WTC11 (cell line): ENCODE measurements at regions not wholly inside any gene's neighbourhood (a gene's known extent, or its start where the extent isn't known, plus 50 kb on each side); places are given as distances from the start of the nearest gene placed in this dataset.
"Not testable (repeated sequence)": the region's sequence is repeated elsewhere in the genome, so short reads cannot be mapped to it uniquely, and the experiment has no call there.

Source experiments
- ATAC-seq: fragments of 200-7000 bp; cut with Tn5 transposase; 2 replicates; pipeline ENCODE4 v1.10.0; 2021; ENCODE audit warnings: mild to moderate bottlenecking, moderate library complexity
- CTCF ChIA-PET: fragments of 300-600 bp; sonication (Branson Sonifier 250); formaldehyde crosslinking; loops from one replicate; lab custom pipeline; 2021; ENCODE audit warnings: antibody characterized with exemption; lab: Charles Lee
- POLR2A ChIA-PET: fragments of 350-600 bp; sonication (Branson Sonifier 250); formaldehyde crosslinking; loops from one replicate; lab custom pipeline; 2021; ENCODE audit warnings: antibody characterized with exemption; lab: Charles Lee
- DNase-seq: peaks from one replicate; pipeline ENCODE4 v3.0.0; 2021; ENCODE audit warnings: low spot score
- H3K27ac Mint-ChIP-seq: 2 replicates; pipeline ENCODE4 v1.8.0; 2021; ENCODE audit warnings: mixed read lengths
- H3K27me3 Mint-ChIP-seq: 2 replicates; pipeline ENCODE4 v1.8.0; 2021; ENCODE audit warnings: low read depth, mild to moderate bottlenecking, moderate library complexity, mixed read lengths
- H3K36me3 Mint-ChIP-seq: 2 replicates; pipeline ENCODE4 v1.8.0; 2021; ENCODE audit warnings: mixed read lengths
- H3K4me1 Mint-ChIP-seq: 2 replicates; pipeline ENCODE4 v1.8.0; 2022; ENCODE audit warnings: mixed read lengths
- H3K4me3 Mint-ChIP-seq: 2 replicates; pipeline ENCODE4 v1.8.0; 2021; ENCODE audit warnings: mild to moderate bottlenecking, moderate library complexity, mixed read lengths
- H3K9me3 Mint-ChIP-seq: 2 replicates; pipeline ENCODE4 v1.8.0; 2021; ENCODE audit warnings: mixed read lengths
- GTF2I ChIP-seq: fragments of 250-450 bp; sonication (Bioruptor Pico); conservative IDR thresholded peaks from 2 replicates; pipeline ENCODE4 v1.4.0; 2021; ENCODE audit warnings: mild to moderate bottlenecking
- RELA ChIP-seq: sonication (generic); formaldehyde crosslinking; IDR thresholded peaks from 2 replicates; pipeline ENCODE4 v1.8.1; 2022; ENCODE audit warnings: missing genetic modification reagents, mild to moderate bottlenecking, borderline replicate concordance
- USF2 ChIP-seq: sonication (generic); formaldehyde crosslinking; IDR thresholded peaks from 2 replicates; pipeline ENCODE4 v1.8.1; 2023; ENCODE audit warnings: mild to moderate bottlenecking, missing genetic modification reagents, moderate library complexity
- ZBTB43 ChIP-seq: sonication (generic); formaldehyde crosslinking; IDR thresholded peaks from 2 replicates; pipeline ENCODE4 v1.8.1; 2023; ENCODE audit warnings: mild to moderate bottlenecking, missing genetic modification reagents
- ZMAT4 ChIP-seq: fragments of 250-450 bp; sonication (Bioruptor Pico); IDR thresholded peaks from 2 replicates; pipeline ENCODE4 v1.9.0; 2021; ENCODE audit warnings: mild to moderate bottlenecking

- TF ChIP-seq USF2 (CRISPR knock-in tag) (no peak), ZMAT4 (CRISPR knock-in tag) (no peak)
- H3K27ac Mint-ChIP-seq = peak overlapping the region; percentile 99
- H3K4me3 Mint-ChIP-seq = peak overlapping the region; percentile 97
- DNase-seq = no peak
- peaks cover 8% of the 10 kb centered on the region for H3K9me3 Mint-ChIP-seq
- ATAC-seq = no peak
- ChIA-PET POLR2A (interaction anchor here (1.0 to 11.2 kb wide), 9 partner anchors 8 to 1559 kb away, joined by 3 to 300 read pairs (median 23); a partner anchor contains a TSS), CTCF (no interaction called here)
- H3K4me1 Mint-ChIP-seq = peaks cover 33% of the 10 kb centered on the region
- no peaks in the 10 kb centered on the region for H3K27me3 Mint-ChIP-seq
- H3K36me3 Mint-ChIP-seq = peaks cover 26% of the 10 kb centered on the region
Observed at GRCh38 chr6:27829453-27830211, 82.6 kb downstream of the OR2B2 start.

GRCh38 chr6:27827477-27827876 lies 84.7 kb downstream of the OR2B2 start:
- H3K27ac Mint-ChIP-seq, CTCF ChIA-PET, POLR2A ChIA-PET, ATAC-seq, H3K27me3 Mint-ChIP-seq, H3K4me3 Mint-ChIP-seq, H3K9me3 Mint-ChIP-seq, DNase-seq: not testable (repeated sequence)
- H3K36me3 Mint-ChIP-seq = peaks cover 30% of the 10 kb centered on the region
- H3K4me1 Mint-ChIP-seq = peaks cover 29% of the 10 kb centered on the region

- H3K27ac Mint-ChIP-seq, ATAC-seq, DNase-seq, H3K4me3 Mint-ChIP-seq, H3K9me3 Mint-ChIP-seq, POLR2A ChIA-PET, H3K27me3 Mint-ChIP-seq, CTCF ChIA-PET: not testable (repeated sequence)
- Mint-ChIP-seq H3K36me3 (peaks cover 30% of the 10 kb centered on the region), H3K4me1 (peaks cover 32% of the 10 kb centered on the region)
Observed at GRCh38 chr6:27826612-27826985, 85.6 kb downstream of the OR2B2 start.

GRCh38 chr6:27825848-27826611 lies 86.2 kb downstream of the OR2B2 start:
- peak overlapping the region; percentile 99 for H3K27ac Mint-ChIP-seq
- peaks cover 30% of the 10 kb centered on the region for H3K36me3 Mint-ChIP-seq
- H3K27me3 Mint-ChIP-seq, H3K9me3 Mint-ChIP-seq, CTCF ChIA-PET, DNase-seq: not testable (repeated sequence)
- H3K4me1 Mint-ChIP-seq = peaks cover 30% of the 10 kb centered on the region
- H3K4me3 Mint-ChIP-seq = peak overlapping the region; percentile 70
- POLR2A ChIA-PET = interaction anchor here (3.0 to 5.9 kb wide), 5 partner anchors 11 to 68 kb away, joined by 28 to 88 read pairs (median 71); a partner anchor contains a TSS
- ATAC-seq = peak; percentile 9; the same call in 1 of the 2 replicates

GRCh38 chr6:27825025-27825793 lies 87.0 kb downstream of the OR2B2 start:
- H3K9me3 Mint-ChIP-seq = peaks cover 8% of the 10 kb centered on the region
- CTCF ChIA-PET = interaction anchor here (1.0 kb wide), 2 partner anchors 47 to 71 kb away, joined by 4 to 5 read pairs; a partner anchor contains a TSS
- no peak for ATAC-seq
- DNase-seq = no peak
- peak overlapping the region; percentile 86 for H3K4me3 Mint-ChIP-seq
- no peak for TF ChIP-seq RELA (CRISPR knock-in tag)
- TF ChIP-seq GTF2I (CRISPR knock-in tag) = no peak
- no peak for TF ChIP-seq ZBTB43 (CRISPR knock-in tag)
- POLR2A ChIA-PET = interaction anchor here (0.5 to 5.9 kb wide), 14 partner anchors 11 to 1794 kb away, joined by 3 to 88 read pairs (median 20); a partner anchor contains a TSS
- peak overlapping the region; percentile 99 for H3K27ac Mint-ChIP-seq
- peaks cover 25% of the 10 kb centered on the region for H3K36me3 Mint-ChIP-seq
- H3K27me3 Mint-ChIP-seq = no peaks in the 10 kb centered on the region
- peaks cover 27% of the 10 kb centered on the region for H3K4me1 Mint-ChIP-seq
